Activated CD4-positive, alpha-beta T cell treated with anti-CD3 and anti-CD28 coated beads, Interleukin-2, amount 10 ng/mL, durations not matched to agents 24 days and 14 days (primary cell): ENCODE measurements at regions not wholly inside any gene's neighbourhood (a gene's known extent, or its start where the extent isn't known, plus 50 kb on each side); places are given as distances from the start of the nearest gene placed in this dataset.
"Not testable (repeated sequence)": the region's sequence is repeated elsewhere in the genome, so short reads cannot be mapped to it uniquely, and the experiment has no call there.

Experiments
- DNase-seq: peaks from one replicate; pipeline ENCODE4 v3.0.0; 2022
- H3K27ac Mint-ChIP-seq: one replicate; pipeline ENCODE4 v1.8.0; 2022; ENCODE audit warnings: mild to moderate bottlenecking, mixed read lengths
- H3K27me3 Mint-ChIP-seq: one replicate; pipeline ENCODE4 v1.8.0; 2022; ENCODE audit warnings: mixed read lengths
- H3K36me3 Mint-ChIP-seq: one replicate; pipeline ENCODE4 v1.8.0; 2022; ENCODE audit warnings: low read depth, mild to moderate bottlenecking, mixed read lengths
- H3K4me1 Mint-ChIP-seq: one replicate; pipeline ENCODE4 v1.8.0; 2021; ENCODE audit warnings: mixed read lengths
- H3K4me3 Mint-ChIP-seq: one replicate; pipeline ENCODE4 v1.8.0; 2022; ENCODE audit warnings: mild to moderate bottlenecking, moderate library complexity, mixed read lengths
- H3K9me3 Mint-ChIP-seq: one replicate; pipeline ENCODE4 v1.8.0; 2021; ENCODE audit warnings: mixed read lengths
- intact Hi-C: fragments of 100-400 bp; cut with micrococcal nuclease; formaldehyde crosslinking; loops from one replicate; pipeline ENCODE4 v1.15.1; 2023

DNA sequence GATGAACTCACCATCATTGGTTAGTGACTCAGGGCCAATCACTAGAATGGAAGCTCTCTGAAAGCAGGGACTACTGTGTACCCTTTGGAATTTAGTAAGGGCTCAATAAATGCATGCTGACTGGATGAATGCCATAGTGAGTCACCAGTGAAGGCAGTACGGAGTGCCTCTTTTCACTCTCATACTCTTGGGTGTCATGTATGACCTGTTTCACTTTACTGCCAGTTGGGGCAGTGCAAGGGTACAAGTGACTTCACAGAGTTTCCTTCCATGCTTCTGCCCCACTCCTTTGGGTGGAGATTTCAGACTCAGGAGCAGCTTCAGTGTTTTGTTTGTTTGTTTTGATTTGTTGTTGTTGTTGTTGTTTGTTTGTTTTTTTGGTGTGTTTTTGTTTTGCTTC, 57.7 kb downstream of the SOX3 start:
- H3K36me3 Mint-ChIP-seq: no peaks in the 10 kb centered on the region
- intact Hi-C loops: no loop called here

DNA sequence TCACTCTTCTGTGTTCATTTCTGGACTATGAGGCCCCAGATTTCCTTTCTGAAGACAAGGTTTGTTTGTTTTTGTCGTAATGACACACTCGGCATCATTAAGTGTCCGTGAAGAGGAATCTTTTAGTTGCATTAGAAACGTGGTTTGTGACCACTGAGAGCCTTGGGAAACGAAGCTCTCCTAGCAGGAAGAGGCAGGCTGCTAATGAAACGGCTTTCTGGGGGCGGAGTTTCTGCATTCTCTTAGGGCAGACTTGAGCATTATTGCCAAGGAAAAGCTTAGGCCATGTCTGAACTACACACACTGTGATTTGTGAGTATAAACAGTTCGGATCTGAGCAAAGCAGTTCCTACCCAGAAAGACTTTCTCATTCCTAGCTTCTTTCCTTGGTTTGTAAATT, 64.0 kb downstream of the SOX3 start:
- intact Hi-C loops: no loop called here
- Mint-ChIP-seq H3K27ac (no peak overlapping the region), H3K4me1 (no peaks in the 10 kb centered on the region), H3K4me3 (no peak overlapping the region), H3K36me3 (no peaks in the 10 kb centered on the region), H3K9me3 (no peaks in the 10 kb centered on the region), H3K27me3 (no peaks in the 10 kb centered on the region)
- no peak for DNase-seq

More for the DNA sequence above, 57.7 kb downstream of the SOX3 start:
- H3K27ac Mint-ChIP-seq: no peak overlapping the region
- H3K27me3 Mint-ChIP-seq: no peaks in the 10 kb centered on the region
- H3K4me1 Mint-ChIP-seq: no peaks in the 10 kb centered on the region
- H3K4me3 Mint-ChIP-seq: no peak overlapping the region
- H3K9me3 Mint-ChIP-seq: no peaks in the 10 kb centered on the region
- DNase-seq: no peak

DNA sequence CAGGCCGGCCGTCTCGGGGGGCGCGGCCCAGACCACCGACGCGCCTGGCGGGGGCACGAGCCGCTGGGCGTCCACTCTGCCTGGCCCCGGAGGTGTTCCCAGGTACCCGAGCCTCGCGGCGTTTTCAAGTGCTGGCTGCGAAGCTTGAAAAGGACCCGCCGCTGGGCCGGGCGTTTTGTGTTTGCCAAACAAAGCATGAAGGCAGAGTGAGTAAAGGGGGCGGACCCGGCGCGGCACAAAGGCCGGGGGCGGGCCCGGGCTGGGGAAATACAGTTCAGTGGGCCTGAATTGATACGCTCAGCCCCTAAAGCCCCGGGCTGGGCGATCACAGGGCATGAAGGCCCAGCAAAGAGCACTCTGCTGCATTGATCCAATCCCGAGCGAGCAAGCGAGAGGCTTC, 65.4 kb downstream of the SOX3 start:
- Mint-ChIP-seq H3K27me3 (no peaks in the 10 kb centered on the region), H3K36me3 (no peaks in the 10 kb centered on the region), H3K27ac (no peak overlapping the region), H3K4me3 (no peak overlapping the region), H3K9me3 (no peaks in the 10 kb centered on the region), H3K4me1 (no peaks in the 10 kb centered on the region)
- intact Hi-C loops: no loop called here
- DNase-seq: no peak

DNA sequence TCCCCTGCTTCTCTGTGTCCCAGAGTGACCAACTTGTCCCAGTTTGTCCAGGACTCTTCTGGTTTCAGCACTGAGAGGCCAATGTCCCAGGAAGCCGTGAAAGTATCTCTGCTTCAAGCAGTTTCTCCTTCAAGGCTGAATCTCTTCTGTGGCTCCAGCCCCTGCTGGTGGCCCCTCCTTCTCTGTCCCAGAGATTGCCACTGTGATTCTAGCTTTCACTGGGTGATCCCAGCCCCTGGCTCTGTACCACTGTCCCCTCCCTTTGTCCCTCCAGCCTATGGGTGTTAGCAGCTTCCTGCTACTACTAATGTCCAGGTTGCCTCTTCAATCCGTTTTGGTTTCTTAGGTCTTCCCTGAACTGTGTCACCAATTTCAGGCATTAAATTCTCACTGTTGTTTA, 70.5 kb downstream of the SOX3 start:
- intact Hi-C loops: no loop called here
- H3K36me3 Mint-ChIP-seq: no peaks in the 10 kb centered on the region
- H3K9me3 Mint-ChIP-seq: no peaks in the 10 kb centered on the region
- DNase-seq: no peak
- H3K27me3 Mint-ChIP-seq: no peaks in the 10 kb centered on the region
- H3K4me3 Mint-ChIP-seq: no peak overlapping the region
- no peak overlapping the region for H3K27ac Mint-ChIP-seq
- no peaks in the 10 kb centered on the region for H3K4me1 Mint-ChIP-seq

DNA sequence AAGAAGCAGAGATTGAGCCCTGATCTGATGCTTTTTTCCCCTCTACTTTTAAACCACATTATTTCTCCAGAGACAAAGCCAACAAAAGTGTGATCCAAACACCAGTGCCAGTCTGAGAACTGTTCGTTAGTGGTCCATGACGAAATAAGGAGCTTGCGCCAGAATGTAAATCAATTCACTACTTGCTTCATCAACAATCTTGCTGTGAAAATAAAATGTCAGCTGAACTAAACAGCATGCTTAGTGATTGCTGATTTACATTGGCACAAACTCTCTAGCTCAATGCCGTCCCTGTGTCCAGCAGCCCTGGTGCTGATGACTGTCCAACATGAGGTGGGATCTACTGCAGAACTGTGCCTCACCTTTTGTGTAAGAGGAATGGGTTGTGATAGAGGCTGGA, 71.3 kb downstream of the SOX3 start:
- Mint-ChIP-seq H3K36me3 (no peaks in the 10 kb centered on the region), H3K27ac (no peak overlapping the region), H3K27me3 (no peaks in the 10 kb centered on the region), H3K4me1 (no peaks in the 10 kb centered on the region), H3K4me3 (no peak overlapping the region), H3K9me3 (no peaks in the 10 kb centered on the region)
- intact Hi-C loops: no loop called here
- DNase-seq: no peak

DNA sequence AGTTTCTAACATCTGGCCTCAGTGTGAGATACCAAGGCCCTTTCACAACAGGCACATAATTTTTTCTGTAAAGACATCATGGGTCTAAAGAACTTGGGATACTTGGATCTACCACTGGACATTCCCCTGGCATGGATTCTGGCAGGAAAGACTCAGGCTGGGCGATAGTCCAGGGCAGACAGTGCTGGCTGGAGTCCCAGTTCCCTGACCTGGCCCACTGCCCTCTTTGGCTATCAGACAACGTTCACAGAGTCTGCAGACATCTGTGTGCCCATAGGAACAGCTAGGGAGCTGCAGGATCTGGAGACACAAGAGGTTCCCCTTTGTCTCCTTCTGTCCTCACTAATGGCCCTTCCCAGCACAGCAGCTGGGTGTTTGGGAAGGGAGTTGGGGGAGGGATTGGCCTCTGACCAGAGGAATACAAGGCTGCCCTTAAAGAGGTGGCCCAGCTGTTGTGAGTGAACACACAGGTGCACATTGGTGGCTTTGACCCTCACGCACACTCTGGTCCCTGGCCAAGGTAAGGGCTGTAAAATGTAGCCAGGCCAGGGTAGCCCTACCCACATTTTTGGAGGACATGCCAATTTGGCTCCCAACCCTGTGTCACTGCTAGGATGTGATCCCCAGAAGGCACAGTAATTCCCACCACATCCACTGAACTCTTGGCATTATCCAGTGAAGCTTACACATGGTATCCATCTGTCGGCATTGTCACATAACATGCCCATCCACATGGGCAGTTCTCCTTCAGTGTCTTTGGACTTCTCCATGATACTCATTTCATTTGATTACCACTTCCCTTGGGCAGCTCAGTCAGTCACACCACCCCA, 72.3 kb downstream of the SOX3 start:
- Mint-ChIP-seq H3K4me3 (no peak overlapping the region), H3K4me1 (no peaks in the 10 kb centered on the region), H3K36me3 (no peaks in the 10 kb centered on the region), H3K27ac (no peak overlapping the region), H3K9me3 (no peaks in the 10 kb centered on the region), H3K27me3 (no peaks in the 10 kb centered on the region)
- intact Hi-C loops: no loop called here
- DNase-seq: no peak

DNA sequence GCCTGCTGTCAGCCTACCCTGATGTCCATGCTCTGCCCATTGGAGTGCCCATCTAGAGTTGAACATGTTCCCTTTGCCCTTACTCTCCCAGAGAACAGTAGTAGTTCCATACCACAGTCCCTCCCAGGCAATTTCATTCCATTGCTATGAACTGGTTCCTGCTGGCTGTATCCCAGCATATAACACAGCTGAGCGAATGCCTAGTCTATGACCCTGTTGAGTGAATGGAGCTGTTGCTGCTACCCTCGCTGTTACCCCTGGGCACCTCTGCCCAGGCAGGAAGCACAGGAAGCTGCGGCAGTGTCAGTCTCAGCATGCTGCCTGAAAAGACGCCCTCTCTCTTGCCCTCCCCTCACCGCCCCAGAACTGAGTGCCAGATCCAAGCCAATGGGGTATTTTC, 73.3 kb downstream of the SOX3 start:
- intact Hi-C loops: no loop called here
- Mint-ChIP-seq H3K36me3 (no peaks in the 10 kb centered on the region), H3K4me3 (no peak overlapping the region), H3K27ac (no peak overlapping the region), H3K9me3 (no peaks in the 10 kb centered on the region), H3K27me3 (no peaks in the 10 kb centered on the region), H3K4me1 (no peaks in the 10 kb centered on the region)
- no peak for DNase-seq

DNA sequence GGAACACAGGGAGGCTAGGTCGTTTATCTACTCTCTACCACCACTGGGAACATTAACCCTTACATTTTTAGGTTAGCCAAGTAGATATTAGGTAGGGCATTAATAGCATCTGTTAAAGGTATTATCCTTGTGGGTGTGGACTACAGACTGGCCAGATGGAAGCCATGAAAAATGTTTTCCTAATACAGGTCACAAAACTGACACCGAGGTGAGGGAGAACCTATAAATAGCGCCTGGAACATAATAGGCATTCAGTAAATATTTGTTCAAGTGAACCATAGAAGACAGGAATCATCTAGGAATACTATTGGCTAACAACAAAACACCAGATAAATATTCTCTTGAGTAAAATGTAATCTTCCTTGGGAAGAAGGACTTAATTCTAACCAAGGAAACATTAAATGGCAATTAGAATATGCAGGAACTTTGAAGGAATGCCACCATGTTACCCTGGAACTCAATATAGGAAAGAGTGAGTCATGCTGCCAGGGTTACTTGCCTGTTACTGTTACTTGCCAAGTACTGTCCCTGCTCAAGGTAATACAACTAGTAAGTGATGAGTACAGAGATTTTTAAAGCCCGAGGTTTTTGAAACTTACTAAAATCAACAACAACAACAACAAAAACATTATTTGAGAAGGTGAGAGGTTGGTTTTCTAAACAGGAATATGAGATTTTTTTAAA, 79.0 kb downstream of the SOX3 start:
- Mint-ChIP-seq H3K36me3 (no peaks in the 10 kb centered on the region), H3K27ac (no peak overlapping the region), H3K4me1 (no peaks in the 10 kb centered on the region), H3K27me3 (no peaks in the 10 kb centered on the region), H3K9me3 (no peaks in the 10 kb centered on the region), H3K4me3 (no peak overlapping the region)
- no peak for DNase-seq
- intact Hi-C loops: no loop called here

DNA sequence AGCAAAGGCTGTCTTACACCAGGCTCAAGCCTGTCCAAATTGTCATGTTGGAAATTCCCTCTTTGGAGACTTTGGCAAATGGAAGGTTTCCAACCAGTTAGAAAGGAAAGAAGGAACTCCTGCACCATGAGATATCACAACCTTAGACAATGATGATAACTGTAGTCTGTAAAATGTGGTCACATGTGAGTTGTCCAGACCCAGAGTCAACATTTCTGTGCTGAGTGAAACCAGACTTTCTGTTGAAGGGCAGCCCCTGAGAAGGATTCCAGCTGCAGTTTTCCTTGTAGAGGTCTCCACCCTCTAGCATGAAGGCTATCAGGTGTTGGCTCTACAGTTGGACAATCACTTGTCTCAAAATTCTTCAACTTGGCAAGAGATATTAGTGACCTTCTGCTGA, 82.4 kb downstream of the SOX3 start:
- H3K27ac Mint-ChIP-seq: no peak overlapping the region
- no peak for DNase-seq
- intact Hi-C loops: no loop called here
- no peaks in the 10 kb centered on the region for H3K36me3 Mint-ChIP-seq
- no peaks in the 10 kb centered on the region for H3K9me3 Mint-ChIP-seq
- H3K27me3 Mint-ChIP-seq: no peaks in the 10 kb centered on the region
- H3K4me1 Mint-ChIP-seq: no peaks in the 10 kb centered on the region
- H3K4me3 Mint-ChIP-seq: no peak overlapping the region

DNA sequence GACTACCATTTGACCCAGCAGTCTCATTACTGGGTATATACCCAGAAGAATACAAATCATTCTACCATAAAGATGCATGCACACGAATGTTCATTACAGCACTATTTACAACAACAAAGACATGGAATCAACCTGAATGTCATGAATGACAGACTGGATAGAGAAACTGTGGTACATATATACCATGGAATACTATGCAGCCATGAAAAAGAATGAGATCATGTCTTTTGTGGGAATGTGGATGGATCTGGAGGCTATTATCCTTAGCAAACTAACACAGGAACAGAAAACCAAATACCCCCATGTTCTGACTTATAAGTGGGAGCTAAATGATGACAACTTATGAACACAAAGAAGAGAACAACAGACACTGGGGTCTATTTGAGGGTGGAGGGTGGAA, 102.7 kb downstream of the SOX3 start:
- H3K36me3 Mint-ChIP-seq, H3K27ac Mint-ChIP-seq, H3K9me3 Mint-ChIP-seq, DNase-seq, H3K4me1 Mint-ChIP-seq, H3K4me3 Mint-ChIP-seq, H3K27me3 Mint-ChIP-seq, intact Hi-C loops: not testable (repeated sequence)

DNA sequence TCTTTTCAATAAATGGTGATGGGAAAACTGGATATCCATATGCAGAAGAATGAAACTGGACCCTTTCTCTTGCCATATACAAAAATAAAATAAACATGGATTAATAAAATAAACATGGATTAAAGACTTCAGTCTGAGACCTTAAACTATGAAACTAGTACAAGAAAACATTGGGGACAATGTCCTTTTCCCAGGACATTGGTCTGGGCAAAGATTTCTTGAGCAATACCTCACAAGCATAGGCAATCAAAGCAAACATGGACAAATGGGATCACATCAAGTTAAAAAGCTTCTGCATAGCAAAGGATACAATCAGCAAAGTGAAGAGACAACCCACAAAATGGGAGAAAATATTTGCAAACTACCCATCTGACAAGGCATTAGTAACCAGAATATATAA, 108.5 kb downstream of the SOX3 start:
- not testable (repeated sequence) for DNase-seq

DNA sequence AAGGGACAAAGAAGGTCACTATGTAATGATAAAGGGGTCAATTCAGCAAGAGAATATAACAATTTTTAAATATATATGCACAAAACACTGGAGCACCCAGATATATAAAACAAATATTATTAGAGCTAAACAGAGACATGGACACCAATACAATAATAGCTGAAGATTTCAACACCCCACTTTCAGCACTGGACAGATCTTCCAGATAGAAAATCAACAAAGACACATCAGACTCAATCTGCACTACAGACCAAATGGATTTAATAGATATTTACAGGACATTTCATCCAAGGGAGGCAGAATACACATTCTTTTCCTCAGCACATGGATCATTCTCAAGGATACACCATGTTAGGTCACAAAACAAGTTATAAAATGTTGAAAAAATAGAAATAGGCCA, 111.4 kb downstream of the SOX3 start:
- Mint-ChIP-seq H3K4me1 (no peaks in the 10 kb centered on the region), H3K27ac (no peak overlapping the region), H3K4me3 (no peak overlapping the region), H3K36me3 (no peaks in the 10 kb centered on the region), H3K9me3 (no peaks in the 10 kb centered on the region), H3K27me3 (no peaks in the 10 kb centered on the region)
- intact Hi-C loops: no loop called here
- DNase-seq: no peak

More for the DNA sequence above, 108.5 kb downstream of the SOX3 start:
- H3K36me3 Mint-ChIP-seq, intact Hi-C loops, H3K4me1 Mint-ChIP-seq, H3K27me3 Mint-ChIP-seq, H3K4me3 Mint-ChIP-seq, H3K9me3 Mint-ChIP-seq, H3K27ac Mint-ChIP-seq: not testable (repeated sequence)

DNA sequence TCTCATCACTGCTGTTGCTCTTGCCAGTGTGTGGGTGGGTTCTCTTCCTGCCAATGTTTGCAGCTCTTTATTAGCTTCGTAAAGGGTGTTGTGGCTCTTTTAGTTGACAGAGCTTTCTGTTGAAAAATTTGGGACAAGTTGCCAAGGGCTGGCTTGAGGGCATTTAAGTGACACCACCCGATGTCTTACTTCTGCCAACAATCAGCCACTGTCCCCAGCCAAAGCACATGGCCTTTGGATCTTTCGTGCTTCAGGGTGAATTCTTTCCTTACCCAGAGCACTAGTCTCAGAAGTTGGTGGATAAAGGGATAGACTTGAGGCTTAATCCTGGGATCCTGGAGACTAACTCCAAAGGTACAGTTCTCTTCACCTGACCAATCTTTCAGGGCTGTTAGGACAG, 113.6 kb downstream of the SOX3 start:
- Mint-ChIP-seq H3K9me3 (no peaks in the 10 kb centered on the region), H3K36me3 (no peaks in the 10 kb centered on the region), H3K4me1 (no peaks in the 10 kb centered on the region), H3K27me3 (no peaks in the 10 kb centered on the region), H3K4me3 (no peak overlapping the region), H3K27ac (no peak overlapping the region)
- DNase-seq: no peak
- intact Hi-C loops: no loop called here

DNA sequence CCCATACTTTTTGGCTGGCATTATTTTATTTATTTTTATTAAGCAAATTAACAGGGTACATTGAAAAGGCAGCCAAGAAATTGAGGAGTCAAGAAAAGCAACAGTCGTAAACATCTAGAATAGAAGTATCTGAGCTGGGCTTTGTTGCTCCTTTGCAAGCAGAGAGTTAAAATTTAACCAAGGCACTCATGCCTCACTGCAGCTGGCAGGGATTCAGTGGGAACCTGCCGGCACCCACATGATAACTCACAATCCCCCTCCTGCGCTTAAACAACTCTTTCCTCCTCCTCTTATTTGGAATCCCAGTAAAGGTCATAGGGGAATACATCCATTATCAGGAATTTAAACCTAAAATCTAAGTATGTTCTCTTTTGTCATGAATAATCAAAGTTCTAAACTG, 115.5 kb downstream of the SOX3 start:
- Mint-ChIP-seq H3K36me3 (no peaks in the 10 kb centered on the region), H3K27me3 (no peaks in the 10 kb centered on the region), H3K9me3 (no peaks in the 10 kb centered on the region), H3K27ac (no peak overlapping the region), H3K4me3 (no peak overlapping the region), H3K4me1 (no peaks in the 10 kb centered on the region)
- no peak for DNase-seq
- intact Hi-C loops: no loop called here

DNA sequence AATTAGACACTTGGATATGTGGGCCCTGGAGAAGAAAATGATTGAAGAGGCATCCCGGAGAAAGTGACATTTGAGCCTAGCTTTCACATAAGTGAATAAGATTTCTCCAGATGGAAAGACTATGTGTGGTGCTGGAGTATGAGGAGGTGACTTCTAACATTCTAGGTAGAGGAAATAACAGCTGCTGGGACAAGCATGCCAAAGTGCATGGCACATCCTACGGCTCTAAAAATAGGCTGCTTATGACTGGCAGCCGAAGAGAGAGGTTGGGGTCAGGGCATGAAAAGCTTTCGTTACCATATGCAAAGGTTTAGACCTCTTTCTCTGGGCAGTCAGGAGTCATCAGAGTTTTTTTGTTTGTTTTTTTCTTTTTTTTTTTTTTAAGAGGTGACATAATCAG, 142.0 kb downstream of the SOX3 start:
- Mint-ChIP-seq H3K4me3 (no peak overlapping the region), H3K27me3 (no peaks in the 10 kb centered on the region), H3K9me3 (no peaks in the 10 kb centered on the region), H3K36me3 (no peaks in the 10 kb centered on the region), H3K27ac (no peak overlapping the region), H3K4me1 (no peaks in the 10 kb centered on the region)
- intact Hi-C loops: no loop called here
- no peak for DNase-seq
